Muscle of leg (tissue), 3 donors: ENCODE measurements at regions not wholly inside any gene's neighbourhood (a gene's known extent, or its start where the extent isn't known, plus 50 kb on each side); places are given as distances from the start of the nearest gene placed in this dataset.
"Not testable (repeated sequence)": the region's sequence is repeated elsewhere in the genome, so short reads cannot be mapped to it uniquely, and the experiment has no call there.

Experiments
- DNase-seq: peaks from one replicate; pipeline ENCODE4 v3.0.0; 2013
- H3K27ac ChIP-seq: one replicate; pipeline ENCODE4 v1.5.1; 2013; ENCODE audit warnings: mild to moderate bottlenecking, low read length, control low read depth
- H3K27me3 ChIP-seq: one replicate; pipeline ENCODE4 v1.6.1; 2013; ENCODE audit warnings: low read length; ENCODE audit not compliant: control insufficient read depth, insufficient read depth
- H3K36me3 ChIP-seq: one replicate; pipeline ENCODE4 v1.6.1; 2013; ENCODE audit warnings: low read length; ENCODE audit not compliant: control insufficient read depth, insufficient read depth
- H3K4me1 ChIP-seq: one replicate; pipeline ENCODE4 v1.6.1; 2013; ENCODE audit warnings: low read length; ENCODE audit not compliant: control insufficient read depth, insufficient read depth
- H3K4me3 ChIP-seq: one replicate; pipeline ENCODE4 v1.5.1; 2013; ENCODE audit warnings: low read length, control low read depth
- H3K9me3 ChIP-seq: replicated peaks from 2 replicates; pipeline ENCODE4 v1.6.1; 2013; ENCODE audit warnings: low read depth, low read length; ENCODE audit not compliant: control insufficient read depth
- WGBS: methylation state at CpG from one replicate; pipeline ENCODE4 v1.1.5; 2013; ENCODE audit warnings: missing lambda C conversion rate; ENCODE audit not compliant: insufficient coverage; 5-methylcytosine and 5-hydroxymethylcytosine counted together

DNA sequence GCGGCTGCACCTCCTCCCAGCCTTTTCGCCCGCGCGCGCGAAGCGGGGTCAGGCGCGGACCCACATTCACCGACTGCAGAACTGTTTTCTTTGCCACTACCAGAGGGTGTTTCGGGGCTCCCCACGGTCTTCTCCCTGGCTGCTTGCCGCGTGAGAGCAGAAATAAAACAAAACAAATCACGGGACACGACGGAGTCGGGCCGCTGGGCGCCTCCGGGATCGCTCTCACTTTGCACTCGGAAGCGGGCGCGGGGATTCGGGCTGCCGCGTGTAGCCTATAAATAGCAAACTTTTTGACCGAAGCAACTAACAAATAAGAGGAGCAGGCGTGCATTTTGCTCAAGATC lies 412.3 kb upstream of the ESRRG start:
- Histone ChIP-seq H3K27me3 (peaks cover 86% of the 10 kb centered on the region), H3K36me3 (no peaks in the 10 kb centered on the region), H3K4me1 (peaks cover 37% of the 10 kb centered on the region), H3K9me3 (no peaks in the 10 kb centered on the region), H3K27ac (no peak overlapping the region), H3K4me3 (peak overlapping the region; percentile 56)
- WGBS: under 1% methylated on average over 23 of the region's 32 CpGs
- DNase-seq: peak; percentile 51

- Histone ChIP-seq H3K9me3 (no peaks in the 10 kb centered on the region), H3K4me3 (peak overlapping the region; percentile 56), H3K27ac (peak overlapping the region; percentile 31), H3K36me3 (no peaks in the 10 kb centered on the region), H3K4me1 (peaks cover 32% of the 10 kb centered on the region), H3K27me3 (peaks cover 84% of the 10 kb centered on the region)
- DNase-seq: peak; percentile 49
- under 1% methylated on average over 38 of the region's 49 CpGs for WGBS
These were observed 411.8 kb upstream of the ESRRG start for GRCh38 chr1:217134857-217135568.

GRCh38 chr1:217133958-217134856 lies 411.0 kb upstream of the ESRRG start:
- Histone ChIP-seq H3K9me3 (no peaks in the 10 kb centered on the region), H3K27ac (peak overlapping the region; percentile 31), H3K4me1 (peaks cover 29% of the 10 kb centered on the region), H3K27me3 (peaks cover 76% of the 10 kb centered on the region), H3K36me3 (no peaks in the 10 kb centered on the region), H3K4me3 (peak overlapping the region; percentile 56)
- WGBS: 8% methylated on average over 39 of the region's 53 CpGs
- DNase-seq: peak; percentile 64

DNA sequence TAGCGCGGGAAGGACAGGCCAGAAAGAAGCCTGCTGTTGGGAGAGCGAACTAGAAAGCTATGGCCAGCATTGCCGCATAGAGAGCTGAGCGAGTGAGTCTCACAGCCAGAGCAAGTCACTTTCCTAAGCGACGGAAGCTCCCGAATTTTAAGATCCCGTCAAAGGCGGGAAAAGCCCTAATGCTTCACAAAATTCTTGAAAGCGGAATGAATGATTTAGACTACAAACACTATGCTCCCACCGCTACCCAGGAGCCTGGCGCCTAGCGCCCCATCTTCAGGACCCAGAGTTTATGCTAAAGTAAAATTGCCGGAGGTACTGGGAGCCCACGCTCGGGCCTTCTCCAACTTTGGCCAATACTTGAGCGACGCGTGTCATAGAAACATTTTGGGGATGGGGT lies 409.9 kb upstream of the ESRRG start:
- H3K27ac ChIP-seq: no peak overlapping the region
- peaks cover 28% of the 10 kb centered on the region for H3K4me1 ChIP-seq
- H3K9me3 ChIP-seq: no peaks in the 10 kb centered on the region
- H3K27me3 ChIP-seq: peaks cover 64% of the 10 kb centered on the region
- H3K4me3 ChIP-seq: no peak overlapping the region
- 84% methylated on average over 11 of the region's 20 CpGs for WGBS
- DNase-seq: no peak
- no peaks in the 10 kb centered on the region for H3K36me3 ChIP-seq

- WGBS: no CpG with 5 or more reads among the region's 1 CpG
- not testable (repeated sequence) for H3K4me1 ChIP-seq, H3K4me3 ChIP-seq, H3K27me3 ChIP-seq, DNase-seq, H3K9me3 ChIP-seq, H3K27ac ChIP-seq, H3K36me3 ChIP-seq
These were observed 400.1 kb upstream of the ESRRG start for GRCh38 chr1:217123340-217123739.

DNA sequence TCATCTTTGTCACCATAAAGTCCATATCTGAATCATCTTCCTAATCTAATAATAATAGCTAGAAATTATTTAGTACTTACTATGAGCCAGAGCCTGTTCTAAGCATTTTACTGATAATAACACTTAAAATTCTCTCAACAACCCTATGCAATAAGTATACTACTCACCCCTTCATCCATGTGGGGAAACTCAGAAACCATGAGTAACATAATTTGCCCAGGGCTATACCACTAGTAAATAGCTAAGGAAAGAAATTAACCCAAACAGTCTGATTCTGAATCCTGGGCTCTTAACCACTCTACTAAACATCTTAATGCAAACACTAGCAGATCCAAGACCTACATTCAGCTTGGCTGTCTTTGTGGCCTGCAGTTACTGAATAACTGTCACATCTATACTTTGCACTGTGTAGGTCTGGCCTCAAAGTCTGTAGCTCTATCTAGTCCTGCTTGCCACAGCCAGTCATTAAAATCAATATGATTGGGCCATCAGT lies 394.8 kb upstream of the ESRRG start:
- no peaks in the 10 kb centered on the region for H3K9me3 ChIP-seq
- H3K36me3 ChIP-seq: no peaks in the 10 kb centered on the region
- DNase-seq: no peak
- no peak overlapping the region for H3K27ac ChIP-seq
- H3K4me1 ChIP-seq: no peaks in the 10 kb centered on the region
- H3K27me3 ChIP-seq: no peaks in the 10 kb centered on the region
- no peak overlapping the region for H3K4me3 ChIP-seq

- Histone ChIP-seq H3K27ac (no peak overlapping the region), H3K9me3 (no peaks in the 10 kb centered on the region), H3K4me1 (no peaks in the 10 kb centered on the region), H3K36me3 (no peaks in the 10 kb centered on the region), H3K4me3 (no peak overlapping the region), H3K27me3 (no peaks in the 10 kb centered on the region)
- WGBS: 48% methylated on average over 2 of the region's 5 CpGs
- no peak for DNase-seq
These were observed 392.5 kb upstream of the ESRRG start for GRCh38 chr1:217115404-217116380.

GRCh38 chr1:217109928-217110327 lies 386.7 kb upstream of the ESRRG start:
- no peaks in the 10 kb centered on the region for H3K9me3 ChIP-seq
- no peak overlapping the region for H3K4me3 ChIP-seq
- DNase-seq: no peak
- no peaks in the 10 kb centered on the region for H3K27me3 ChIP-seq
- WGBS: 71% methylated on average over 1 of the region's 1 CpG
- H3K4me1 ChIP-seq: no peaks in the 10 kb centered on the region
- H3K27ac ChIP-seq: no peak overlapping the region
- H3K36me3 ChIP-seq: no peaks in the 10 kb centered on the region

GRCh38 chr1:217106231-217106901 lies 383.1 kb upstream of the ESRRG start:
- Histone ChIP-seq H3K9me3 (no peaks in the 10 kb centered on the region), H3K27me3 (no peaks in the 10 kb centered on the region), H3K4me1 (no peaks in the 10 kb centered on the region), H3K4me3 (no peak overlapping the region), H3K27ac (no peak overlapping the region), H3K36me3 (no peaks in the 10 kb centered on the region)
- 57% methylated on average over 5 of the region's 8 CpGs for WGBS
- no peak for DNase-seq
